GM23248 (cell line): ENCODE measurements at regions not wholly inside any gene's neighbourhood (a gene's known extent, or its start where the extent isn't known, plus 50 kb on each side); places are given as distances from the start of the nearest gene placed in this dataset.

Experiments used
- DNase-seq: peaks from one replicate; pipeline ENCODE4 v3.0.0-alpha.2; 2015
- H2AFZ ChIP-seq: fragments of 200-600 bp; sonication (generic); 2 replicates; pipeline ENCODE4 v1.6.1; 2016; ENCODE audit warnings: antibody characterized with exemption
- H3F3A ChIP-seq: fragments of 200-600 bp; sonication (generic); 2 replicates; pipeline ENCODE4 v1.6.1; 2016; ENCODE audit warnings: mild to moderate bottlenecking, antibody characterized with exemption, mixed run types; ENCODE audit not compliant: insufficient read depth
- H3K27ac ChIP-seq: fragments of 200-600 bp; sonication (generic); 2 replicates; pipeline ENCODE4 v1.5.1; 2016; ENCODE audit warnings: mild to moderate bottlenecking
- H3K27me3 ChIP-seq: fragments of 200-600 bp; sonication (generic); replicated peaks from 2 replicates; pipeline ENCODE4 v1.6.1; 2016; ENCODE audit warnings: mild to moderate bottlenecking; ENCODE audit not compliant: insufficient read depth
- H3K36me3 ChIP-seq: fragments of 200-600 bp; sonication (generic); 2 replicates; pipeline ENCODE4 v1.6.1; 2016; ENCODE audit warnings: low read depth, mild to moderate bottlenecking
- H3K4me1 ChIP-seq: fragments of 200-600 bp; sonication (generic); 2 replicates; pipeline ENCODE4 v1.6.1; 2016; ENCODE audit warnings: mild to moderate bottlenecking; ENCODE audit not compliant: insufficient read depth
- H3K4me2 ChIP-seq: fragments of 200-600 bp; sonication (generic); one replicate; pipeline ENCODE4 v1.6.1; 2016; ENCODE audit warnings: mild to moderate bottlenecking; ENCODE audit not compliant: unreplicated experiment
- H3K4me3 ChIP-seq: fragments of 200-600 bp; sonication (generic); 2 replicates; pipeline ENCODE4 v1.5.1; 2016; ENCODE audit warnings: mild to moderate bottlenecking
- H3K79me2 ChIP-seq: fragments of 200-600 bp; sonication (generic); 2 replicates; pipeline ENCODE4 v1.6.1; 2016; ENCODE audit warnings: mild to moderate bottlenecking; ENCODE audit not compliant: insufficient read depth
- H3K9ac ChIP-seq: fragments of 200-600 bp; sonication (generic); 2 replicates; pipeline ENCODE4 v1.6.1; 2016; ENCODE audit warnings: mild to moderate bottlenecking
- H3K9me2 ChIP-seq: fragments of 200-600 bp; sonication (generic); 2 replicates; pipeline ENCODE4 v1.6.1; 2016; ENCODE audit warnings: mixed run types, mild to moderate bottlenecking, moderate library complexity; ENCODE audit not compliant: insufficient read depth
- H3K9me3 ChIP-seq: fragments of 200-600 bp; sonication (generic); one replicate; pipeline ENCODE4 v1.6.1; 2017; ENCODE audit warnings: low read depth
- H4K20me1 ChIP-seq: fragments of 200-600 bp; sonication (generic); 2 replicates; pipeline ENCODE4 v1.6.0; 2016; ENCODE audit not compliant: insufficient read depth
- EZH2 ChIP-seq: fragments of 200-600 bp; sonication (generic); IDR thresholded peaks from 2 replicates; pipeline ENCODE4 v1.6.1; 2018; ENCODE audit warnings: antibody characterized with exemption, mild to moderate bottlenecking; ENCODE audit not compliant: insufficient read depth, poor library complexity, severe bottlenecking
- EZH2phosphoT487 ChIP-seq: fragments of 200-600 bp; sonication (generic); IDR thresholded peaks from 2 replicates; pipeline ENCODE4 v1.6.1; 2018; ENCODE audit warnings: antibody characterized with exemption, moderate library complexity, mild to moderate bottlenecking, low read depth; ENCODE audit not compliant: insufficient read depth
- WGBS, 2 experiments: methylation state at CpG; one replicate each; pipeline ENCODE4 v1.1.6; 2015 to 2017; ENCODE audit warnings: low lambda C conversion rate in 2 of 2, low coverage in 1 of 2; ENCODE audit errors: missing lambda C conversion rate in 2 of 2; 5-methylcytosine and 5-hydroxymethylcytosine counted together
- in situ Hi-C: fragments of 300-500 bp; cut with MboI; formaldehyde crosslinking; loops from 2 replicates; pipeline ENCODE4 v1.15.0; 2020

GRCh38 chr14:71284048-71284447 is 376.8 kb downstream of the PCNX1 start:
- no peak overlapping the region for H3K27ac ChIP-seq
- 22 to 33% methylated on average over 2 of the region's 2 CpGs for WGBS, 2 experiments
- in situ Hi-C loops: no loop called here

GRCh38 chr14:71286126-71286525 is 378.9 kb downstream of the PCNX1 start:
- Histone ChIP-seq H3K4me2 (no peak overlapping the region), H3K9me3 (no peaks in the 10 kb centered on the region), H3K36me3 (no peaks in the 10 kb centered on the region), H3K79me2 (no peaks in the 10 kb centered on the region), H3F3A (peaks cover 6% of the 10 kb centered on the region), H3K4me3 (no peak overlapping the region), H3K9me2 (no peaks in the 10 kb centered on the region), H3K27me3 (no peaks in the 10 kb centered on the region), H3K9ac (no peak overlapping the region), H2AFZ (no peak overlapping the region), H3K4me1 (peaks cover 6% of the 10 kb centered on the region; the same call in 1 of the 2 replicates), H3K27ac (no peak overlapping the region), H4K20me1 (no peaks in the 10 kb centered on the region)
- 91 to 96% methylated on average over 1 of the region's 1 CpG for WGBS, 2 experiments
- in situ Hi-C loops: no loop called here
- no peak for DNase-seq
- TF ChIP-seq EZH2phosphoT487: no peak
- no peak for TF ChIP-seq EZH2

More at GRCh38 chr14:71284048-71284447, 376.8 kb downstream of the PCNX1 start:
- no peaks in the 10 kb centered on the region for H3K9me3 ChIP-seq
- no peaks in the 10 kb centered on the region for H3K27me3 ChIP-seq
- H3K4me1 ChIP-seq: no peaks in the 10 kb centered on the region
- TF ChIP-seq EZH2phosphoT487 (no peak), EZH2 (no peak)
- H3F3A ChIP-seq: no peaks in the 10 kb centered on the region
- no peak overlapping the region for H3K9ac ChIP-seq
- H3K9me2 ChIP-seq: no peaks in the 10 kb centered on the region
- DNase-seq: no peak
- H2AFZ ChIP-seq: peak overlapping the region; percentile 10; the same call in 1 of the 2 replicates
- H3K36me3 ChIP-seq: no peaks in the 10 kb centered on the region
- no peaks in the 10 kb centered on the region for H3K79me2 ChIP-seq
- H3K4me3 ChIP-seq: no peak overlapping the region
- no peaks in the 10 kb centered on the region for H4K20me1 ChIP-seq
- H3K4me2 ChIP-seq: no peak overlapping the region

GRCh38 chr14:71287567-71287966 is 380.3 kb downstream of the PCNX1 start:
- DNase-seq: no peak
- H3F3A ChIP-seq: peaks cover 6% of the 10 kb centered on the region
- TF ChIP-seq EZH2phosphoT487 (no peak), EZH2 (no peak)
- H3K27ac ChIP-seq: no peak overlapping the region
- H3K4me1 ChIP-seq: peaks cover 10% of the 10 kb centered on the region; the same call in 1 of the 2 replicates
- no peaks in the 10 kb centered on the region for H3K9me3 ChIP-seq
- H3K79me2 ChIP-seq: no peaks in the 10 kb centered on the region
- H3K4me3 ChIP-seq: no peak overlapping the region
- no peak overlapping the region for H3K9ac ChIP-seq
- H3K36me3 ChIP-seq: no peaks in the 10 kb centered on the region
- no peaks in the 10 kb centered on the region for H3K9me2 ChIP-seq
- H3K27me3 ChIP-seq: no peaks in the 10 kb centered on the region
- 75 to 79% methylated on average over 2 of the region's 2 CpGs for WGBS, 2 experiments
- H2AFZ ChIP-seq: no peak overlapping the region
- no peak overlapping the region for H3K4me2 ChIP-seq
- in situ Hi-C loops: no loop called here
- H4K20me1 ChIP-seq: no peaks in the 10 kb centered on the region

- peaks cover 10% of the 10 kb centered on the region; the same call in 1 of the 2 replicates for H3K4me1 ChIP-seq
- H3K9ac ChIP-seq: no peak overlapping the region
- no peak overlapping the region for H2AFZ ChIP-seq
- DNase-seq: no peak
- H4K20me1 ChIP-seq: no peaks in the 10 kb centered on the region
- H3K79me2 ChIP-seq: no peaks in the 10 kb centered on the region
- H3K4me3 ChIP-seq: no peak overlapping the region
- H3K27ac ChIP-seq: no peak overlapping the region
- H3K9me2 ChIP-seq: no peaks in the 10 kb centered on the region
- in situ Hi-C loops: no loop called here
- H3K9me3 ChIP-seq: no peaks in the 10 kb centered on the region
- H3F3A ChIP-seq: peaks cover 6% of the 10 kb centered on the region
- H3K36me3 ChIP-seq: no peaks in the 10 kb centered on the region
- H3K4me2 ChIP-seq: no peak overlapping the region
- 96 to 98% methylated on average over 4 of the region's 4 CpGs for WGBS, 2 experiments
- TF ChIP-seq EZH2phosphoT487: no peak
- TF ChIP-seq EZH2: no peak
- no peaks in the 10 kb centered on the region for H3K27me3 ChIP-seq
These were observed 382.3 kb downstream of the PCNX1 start for GRCh38 chr14:71289536-71289935.

- DNase-seq: no peak
- TF ChIP-seq EZH2phosphoT487: no peak
- TF ChIP-seq EZH2: no peak
These were observed 383.0 kb downstream of the PCNX1 start for GRCh38 chr14:71290301-71290700.

More at GRCh38 chr14:71290301-71290700, 383.0 kb downstream of the PCNX1 start:
- Histone ChIP-seq H3K27me3 (no peaks in the 10 kb centered on the region), H3K4me3 (no peak overlapping the region), H3K9me2 (no peaks in the 10 kb centered on the region), H3K36me3 (no peaks in the 10 kb centered on the region), H4K20me1 (no peaks in the 10 kb centered on the region), H3K9me3 (no peaks in the 10 kb centered on the region), H2AFZ (0 out of 2 replicates have a peak overlapping the region, but pooled peaks have one; percentile 57), H3K79me2 (no peaks in the 10 kb centered on the region), H3K27ac (peak overlapping the region; percentile 71; the same call in 1 of the 2 replicates), H3K9ac (no peak overlapping the region), H3F3A (peaks cover 6% of the 10 kb centered on the region), H3K4me2 (no peak overlapping the region), H3K4me1 (peaks cover 10% of the 10 kb centered on the region; the same call in 1 of the 2 replicates)
- WGBS, 2 experiments: 78 to 87% methylated on average over 6 of the region's 6 CpGs
- in situ Hi-C loops: no loop called here
